ENCODE measurements at regions not wholly inside any gene's neighbourhood (a gene's known extent, or its start where the extent isn't known, plus 50 kb on each side); places are given as distances from the start of the nearest gene placed in this dataset.

DNA sequence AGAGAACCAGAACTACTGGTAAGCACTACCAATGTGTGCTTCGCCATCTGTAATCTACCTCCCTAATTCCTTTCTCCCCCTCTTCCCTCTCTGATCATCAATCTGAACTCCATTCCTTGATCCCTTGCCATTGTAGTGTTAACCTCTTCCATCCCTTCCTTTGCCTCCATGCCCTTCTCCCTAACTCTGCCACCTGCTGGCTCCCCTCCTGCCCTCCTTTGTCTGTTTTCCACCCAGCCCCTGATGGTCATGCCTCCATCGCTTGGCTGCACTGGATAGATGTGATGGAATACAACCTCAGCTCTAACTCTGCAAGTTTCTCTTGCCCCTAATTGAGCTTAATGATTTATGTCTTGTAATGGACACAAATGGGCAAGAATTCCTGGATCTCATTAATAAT, 108.2 kb upstream of the ASIC2 start:
- Histone ChIP-seq H3K4me3 (ENCODE audit: low read depth, low read length) (no peak overlapping the region), H3K27me3 (ENCODE audit: insufficient read depth, low read length) (no peaks in the 10 kb centered on the region), H3K36me3 (ENCODE audit: insufficient read depth, low read length) (no peaks in the 10 kb centered on the region)

GRCh38 chr17:33403194-33403593, 110.1 kb upstream of the ASIC2 start:
- Histone ChIP-seq H3K4me3 (ENCODE audit: low read depth, low read length) (no peak overlapping the region), H3K27ac (ENCODE audit: low read depth, low read length) (no peak overlapping the region), H3K79me2 (ENCODE audit: control insufficient read depth, insufficient read depth, low read length, unreplicated experiment) (no peaks in the 10 kb centered on the region), H3K27me3 (ENCODE audit: insufficient read depth, low read length) (no peaks in the 10 kb centered on the region), H3K36me3 (ENCODE audit: insufficient read depth, low read length) (no peaks in the 10 kb centered on the region), H3K4me1 (ENCODE audit: control insufficient read depth, insufficient read depth, low read length, unreplicated experiment) (no peaks in the 10 kb centered on the region), H2AFZ (ENCODE audit: low read length, unreplicated experiment) (no peak overlapping the region)

More for the DNA sequence above, 108.2 kb upstream of the ASIC2 start:
- no peak overlapping the region for H2AFZ ChIP-seq (ENCODE audit: low read length, unreplicated experiment)
- no peaks in the 10 kb centered on the region for H3K79me2 ChIP-seq (ENCODE audit: control insufficient read depth, insufficient read depth, low read length, unreplicated experiment)
- no peaks in the 10 kb centered on the region for H3K4me1 ChIP-seq (ENCODE audit: control insufficient read depth, insufficient read depth, low read length, unreplicated experiment)
- H3K27ac ChIP-seq (ENCODE audit: low read depth, low read length) = no peak overlapping the region

DNA sequence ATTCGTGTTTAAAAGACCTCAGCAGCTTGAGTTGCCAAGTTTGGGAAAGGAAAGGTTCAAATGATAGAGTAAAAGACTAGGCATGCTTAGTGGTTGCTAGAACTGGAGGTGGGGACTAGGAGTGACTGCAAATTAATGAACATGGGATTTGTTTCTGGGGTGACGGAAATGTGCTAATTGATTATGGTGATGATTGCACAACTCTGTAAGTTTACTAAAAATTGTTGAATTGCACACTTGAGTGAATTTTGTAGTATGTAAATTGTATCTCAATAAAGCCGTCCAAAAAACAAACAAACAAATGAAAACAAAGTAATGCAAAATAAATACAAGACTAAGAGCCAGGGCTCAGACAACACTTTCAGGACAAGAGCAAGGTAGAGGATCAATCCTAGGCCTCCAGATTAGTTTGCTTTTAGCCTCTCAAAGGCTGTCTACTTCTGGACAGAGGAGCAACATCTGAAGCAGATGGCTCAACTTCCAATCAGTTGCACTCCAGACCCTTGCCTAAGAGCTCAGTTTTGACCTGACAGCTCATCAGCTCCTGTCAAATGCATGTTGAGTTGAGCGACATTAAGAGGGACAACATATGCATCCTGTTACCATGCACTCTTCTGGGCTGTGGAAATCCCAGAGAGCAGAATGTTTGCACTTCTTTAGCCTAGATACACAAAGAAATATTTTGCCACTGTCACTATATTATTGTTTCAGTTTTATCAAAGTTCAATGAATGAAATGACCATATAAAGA, 111.2 kb upstream of the ASIC2 start:
- no peak overlapping the region for H3K4me3 ChIP-seq (ENCODE audit: low read depth, low read length)
- no peaks in the 10 kb centered on the region for H3K27me3 ChIP-seq (ENCODE audit: insufficient read depth, low read length)
- H3K79me2 ChIP-seq (ENCODE audit: control insufficient read depth, insufficient read depth, low read length, unreplicated experiment) = no peaks in the 10 kb centered on the region
- no peak overlapping the region for H2AFZ ChIP-seq (ENCODE audit: low read length, unreplicated experiment)
- no peaks in the 10 kb centered on the region for H3K4me1 ChIP-seq (ENCODE audit: control insufficient read depth, insufficient read depth, low read length, unreplicated experiment)
- H3K36me3 ChIP-seq (ENCODE audit: insufficient read depth, low read length) = no peaks in the 10 kb centered on the region
- H3K27ac ChIP-seq (ENCODE audit: low read depth, low read length) = no peak overlapping the region

GRCh38 chr17:33416131-33416530, 123.0 kb upstream of the ASIC2 start:
- Histone ChIP-seq H3K27ac (ENCODE audit: low read depth, low read length) (no peak overlapping the region), H3K27me3 (ENCODE audit: insufficient read depth, low read length) (no peaks in the 10 kb centered on the region), H3K79me2 (ENCODE audit: control insufficient read depth, insufficient read depth, low read length, unreplicated experiment) (no peaks in the 10 kb centered on the region), H3K4me1 (ENCODE audit: control insufficient read depth, insufficient read depth, low read length, unreplicated experiment) (no peaks in the 10 kb centered on the region), H2AFZ (ENCODE audit: low read length, unreplicated experiment) (no peak overlapping the region), H3K4me3 (ENCODE audit: low read depth, low read length) (no peak overlapping the region), H3K36me3 (ENCODE audit: insufficient read depth, low read length) (no peaks in the 10 kb centered on the region)

GRCh38 chr17:33421933-33422332, 128.8 kb upstream of the ASIC2 start:
- Histone ChIP-seq H2AFZ (ENCODE audit: low read length, unreplicated experiment) (no peak overlapping the region), H3K27ac (ENCODE audit: low read depth, low read length) (no peak overlapping the region), H3K4me1 (ENCODE audit: control insufficient read depth, insufficient read depth, low read length, unreplicated experiment) (no peaks in the 10 kb centered on the region), H3K36me3 (ENCODE audit: insufficient read depth, low read length) (no peaks in the 10 kb centered on the region), H3K27me3 (ENCODE audit: insufficient read depth, low read length) (no peaks in the 10 kb centered on the region), H3K4me3 (ENCODE audit: low read depth, low read length) (no peak overlapping the region), H3K79me2 (ENCODE audit: control insufficient read depth, insufficient read depth, low read length, unreplicated experiment) (no peaks in the 10 kb centered on the region)

DNA sequence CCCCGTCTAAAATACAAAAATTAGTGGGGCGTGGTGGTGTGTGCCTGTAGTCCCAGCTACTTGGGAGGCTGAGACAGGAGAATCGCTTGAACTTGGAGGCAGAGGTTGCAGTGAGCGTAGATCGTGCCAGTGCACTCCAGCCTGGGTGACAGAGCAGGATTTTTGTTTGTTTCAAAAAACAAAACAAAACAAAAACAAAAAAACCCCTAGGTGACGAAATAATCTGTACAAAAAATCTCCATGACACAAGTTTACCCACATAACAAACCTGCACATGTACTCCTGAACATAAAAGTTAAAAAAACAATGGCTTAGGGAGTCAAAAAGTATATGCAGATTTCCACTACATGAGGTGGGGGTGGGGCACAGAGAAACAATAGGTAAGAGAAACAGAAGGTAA, 140.5 kb upstream of the ASIC2 start:
- Histone ChIP-seq H3K4me1 (ENCODE audit: control insufficient read depth, insufficient read depth, low read length, unreplicated experiment) (no peaks in the 10 kb centered on the region), H3K27ac (ENCODE audit: low read depth, low read length) (no peak overlapping the region), H3K27me3 (ENCODE audit: insufficient read depth, low read length) (no peaks in the 10 kb centered on the region), H3K79me2 (ENCODE audit: control insufficient read depth, insufficient read depth, low read length, unreplicated experiment) (no peaks in the 10 kb centered on the region), H3K36me3 (ENCODE audit: insufficient read depth, low read length) (no peaks in the 10 kb centered on the region), H2AFZ (ENCODE audit: low read length, unreplicated experiment) (no peak overlapping the region), H3K4me3 (ENCODE audit: low read depth, low read length) (no peak overlapping the region)

DNA sequence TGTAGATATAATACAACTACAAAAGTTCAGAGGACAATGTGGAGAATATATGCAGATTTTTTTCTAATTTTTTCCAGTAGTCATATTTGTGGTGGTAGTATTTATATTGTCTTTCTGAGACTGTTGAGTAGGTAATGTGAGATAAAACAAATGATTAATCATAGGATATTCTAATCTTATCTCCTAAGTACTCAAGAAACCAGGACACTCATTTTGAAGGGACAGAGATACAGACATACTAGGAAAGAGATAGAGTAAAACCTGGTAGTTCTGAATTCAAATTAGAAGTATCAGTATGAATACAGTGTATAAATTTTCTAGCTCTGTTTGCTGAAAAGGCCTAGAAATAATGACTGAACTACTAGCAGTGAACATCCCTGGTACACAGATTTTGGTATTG, 141.7 kb upstream of the ASIC2 start:
- no peak overlapping the region for H2AFZ ChIP-seq (ENCODE audit: low read length, unreplicated experiment)
- H3K4me3 ChIP-seq (ENCODE audit: low read depth, low read length) = no peak overlapping the region
- no peaks in the 10 kb centered on the region for H3K79me2 ChIP-seq (ENCODE audit: control insufficient read depth, insufficient read depth, low read length, unreplicated experiment)
- H3K27ac ChIP-seq (ENCODE audit: low read depth, low read length) = no peak overlapping the region
- no peaks in the 10 kb centered on the region for H3K4me1 ChIP-seq (ENCODE audit: control insufficient read depth, insufficient read depth, low read length, unreplicated experiment)
- H3K36me3 ChIP-seq (ENCODE audit: insufficient read depth, low read length) = no peaks in the 10 kb centered on the region
- no peaks in the 10 kb centered on the region for H3K27me3 ChIP-seq (ENCODE audit: insufficient read depth, low read length)

GRCh38 chr17:33435721-33436301, 142.7 kb upstream of the ASIC2 start:
- H3K79me2 ChIP-seq (ENCODE audit: control insufficient read depth, insufficient read depth, low read length, unreplicated experiment) = no peaks in the 10 kb centered on the region
- no peak overlapping the region for H3K4me3 ChIP-seq (ENCODE audit: low read depth, low read length)
- no peaks in the 10 kb centered on the region for H3K36me3 ChIP-seq (ENCODE audit: insufficient read depth, low read length)

DNA sequence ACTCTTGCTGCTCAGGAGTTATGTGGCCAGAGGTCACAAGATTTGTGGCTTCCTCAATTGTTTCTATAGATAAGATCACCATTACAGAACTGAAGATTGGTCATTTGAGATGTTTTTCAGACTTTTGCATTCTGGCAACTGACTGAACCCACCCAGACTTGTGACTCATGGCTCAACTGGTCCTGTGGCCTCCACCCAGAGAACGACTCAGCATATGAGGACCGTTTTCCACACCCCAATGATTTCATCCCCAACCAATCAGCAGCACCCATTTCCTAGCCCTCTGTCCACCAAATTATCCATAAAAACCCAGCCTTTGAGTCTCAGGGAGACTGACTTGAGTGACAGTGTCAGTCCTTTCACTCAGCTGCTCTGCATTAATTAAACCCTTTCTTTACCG, 143.2 kb upstream of the ASIC2 start:
- H2AFZ ChIP-seq (ENCODE audit: low read length, unreplicated experiment) = no peak overlapping the region
- H3K79me2 ChIP-seq (ENCODE audit: control insufficient read depth, insufficient read depth, low read length, unreplicated experiment) = no peaks in the 10 kb centered on the region
- H3K36me3 ChIP-seq (ENCODE audit: insufficient read depth, low read length) = no peaks in the 10 kb centered on the region
- H3K4me1 ChIP-seq (ENCODE audit: control insufficient read depth, insufficient read depth, low read length, unreplicated experiment) = no peaks in the 10 kb centered on the region
- no peak overlapping the region for H3K27ac ChIP-seq (ENCODE audit: low read depth, low read length)
- H3K27me3 ChIP-seq (ENCODE audit: insufficient read depth, low read length) = no peaks in the 10 kb centered on the region
- H3K4me3 ChIP-seq (ENCODE audit: low read depth, low read length) = no peak overlapping the region

More at GRCh38 chr17:33435721-33436301, 142.7 kb upstream of the ASIC2 start:
- Histone ChIP-seq H2AFZ (ENCODE audit: low read length, unreplicated experiment) (no peak overlapping the region), H3K4me1 (ENCODE audit: control insufficient read depth, insufficient read depth, low read length, unreplicated experiment) (no peaks in the 10 kb centered on the region), H3K27me3 (ENCODE audit: insufficient read depth, low read length) (no peaks in the 10 kb centered on the region), H3K27ac (ENCODE audit: low read depth, low read length) (no peak overlapping the region)

GRCh38 chr17:33438139-33438538, 145.0 kb upstream of the ASIC2 start:
- Histone ChIP-seq H3K27ac (ENCODE audit: low read depth, low read length) (no peak overlapping the region), H3K36me3 (ENCODE audit: insufficient read depth, low read length) (no peaks in the 10 kb centered on the region), H3K4me1 (ENCODE audit: control insufficient read depth, insufficient read depth, low read length, unreplicated experiment) (no peaks in the 10 kb centered on the region), H3K27me3 (ENCODE audit: insufficient read depth, low read length) (no peaks in the 10 kb centered on the region), H2AFZ (ENCODE audit: low read length, unreplicated experiment) (no peak overlapping the region), H3K4me3 (ENCODE audit: low read depth, low read length) (no peak overlapping the region), H3K79me2 (ENCODE audit: control insufficient read depth, insufficient read depth, low read length, unreplicated experiment) (no peaks in the 10 kb centered on the region)

DNA sequence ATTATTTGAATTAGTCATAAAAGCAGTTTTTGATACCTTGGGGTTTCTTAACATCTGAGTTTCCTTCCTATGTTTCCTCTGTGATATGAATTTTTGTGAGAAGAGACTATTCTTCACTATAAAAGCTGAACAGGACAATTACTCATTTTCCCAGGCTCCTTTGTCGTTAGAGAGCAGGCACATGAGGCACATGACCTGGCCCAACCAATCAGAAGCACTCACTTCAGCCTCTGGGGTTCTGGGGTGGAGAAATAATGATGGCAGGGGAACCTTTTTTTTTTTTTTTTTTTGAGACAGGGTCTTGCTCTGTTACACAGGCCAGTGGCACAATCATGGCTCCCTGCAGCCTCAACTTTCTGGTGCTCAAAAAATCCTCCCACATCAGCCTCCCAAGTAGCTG, 145.5 kb upstream of the ASIC2 start:
- Histone ChIP-seq H3K4me1 (ENCODE audit: control insufficient read depth, insufficient read depth, low read length, unreplicated experiment) (no peaks in the 10 kb centered on the region), H3K27ac (ENCODE audit: low read depth, low read length) (no peak overlapping the region), H3K36me3 (ENCODE audit: insufficient read depth, low read length) (no peaks in the 10 kb centered on the region), H3K27me3 (ENCODE audit: insufficient read depth, low read length) (no peaks in the 10 kb centered on the region), H3K4me3 (ENCODE audit: low read depth, low read length) (no peak overlapping the region), H3K79me2 (ENCODE audit: control insufficient read depth, insufficient read depth, low read length, unreplicated experiment) (no peaks in the 10 kb centered on the region), H2AFZ (ENCODE audit: low read length, unreplicated experiment) (no peak overlapping the region)
